K562 (cell line): ENCODE measurements at regions not wholly inside any gene's neighbourhood (a gene's known extent, or its start where the extent isn't known, plus 50 kb on each side); places are given as distances from the start of the nearest gene placed in this dataset.

Experiments used
- ATAC-seq: fragments of 200-7000 bp; cut with Tn5 transposase; 3 replicates; pipeline ENCODE4 v1.9.1; 2020; ENCODE audit warnings: moderate library complexity
- BruUV-seq: library from RNA; stranded (reverse); fragments of 400-500 nt; replicated peaks from 2 replicates; lab custom pipeline; 2021; lab: Mats Ljungman, UMichigan
- CTCF ChIA-PET: fragments of 300-600 bp; formaldehyde crosslinking; extraction: SDS; loops from one replicate; lab custom pipeline; 2021; ENCODE audit warnings: low intra/inter-chr PET ratio; lab: Yijun Ruan, JAX
- POLR2A ChIA-PET: fragments of 300-600, 350-650 bp; sonication (Branson Sonifier 250); formaldehyde crosslinking; extraction: SDS; loops from one replicate; lab custom pipeline; 2021; ENCODE audit warnings: antibody characterized with exemption, inconsistent platforms; lab: Yijun Ruan, JAX
- DNase-seq, 4 experiments: peaks; one replicate each; pipeline versions ENCODE4 v3.0.0 to v3.0.0-alpha.2; 2011 to 2018; ENCODE audit warnings: low spot score in 3 of 4, mixed read lengths in 3 of 4; ENCODE audit errors: extremely low read depth in 1 of 4
- FAIRE-seq: peaks from 2 replicates; lab custom pipeline; 2011; peaks lifted over from hg19 to GRCh38; lab: Jason Lieb, UNC
- H2AFZ ChIP-seq: 2 replicates; pipeline ENCODE4 v1.6.0; 2011; ENCODE audit warnings: low read depth, low read length, control low read depth, inconsistent platforms
- H3K27ac ChIP-seq: fragments of 200-600 bp; 3 replicates; pipeline ENCODE4 v1.8.0; 2011; ENCODE audit warnings: low read depth, mild to moderate bottlenecking, control low read depth, inconsistent platforms, low read length, moderate library complexity, mixed read lengths; ENCODE audit errors: extremely low read depth
- H3K27me3 ChIP-seq, 2 experiments: fragments of 300-600 bp in 1 of 2; 2 replicates in 1 of 2; 3 replicates in 1 of 2; pipeline versions ENCODE4 v1.6.0 to v1.8.0; 2011; ENCODE audit warnings: inconsistent platforms in 2 of 2, low read length in 2 of 2, mild to moderate bottlenecking in 1 of 2, mixed read lengths in 1 of 2, moderate library complexity in 1 of 2; ENCODE audit not compliant: control insufficient read depth in 2 of 2, insufficient read depth in 2 of 2
- H3K36me3 ChIP-seq: fragments of 300-600 bp; 3 replicates; pipeline ENCODE4 v1.8.0; 2011; ENCODE audit warnings: mild to moderate bottlenecking, low read length, inconsistent platforms; ENCODE audit not compliant: control insufficient read depth, insufficient read depth
- H3K4me1 ChIP-seq, 2 experiments: fragments of 200-600 bp in 1 of 2; replicated peaks in 1 of 2; 2 replicates in 1 of 2; 3 replicates in 1 of 2; pipeline versions ENCODE4 v1.5.1 to v1.8.0; 2011; ENCODE audit warnings: inconsistent platforms in 2 of 2, low read length in 2 of 2, mild to moderate bottlenecking in 1 of 2, mixed read lengths in 1 of 2, moderate library complexity in 1 of 2; ENCODE audit not compliant: control insufficient read depth in 2 of 2, insufficient read depth in 2 of 2
- H3K4me2 ChIP-seq: 2 replicates; pipeline ENCODE4 v1.6.1; 2011; ENCODE audit warnings: low read length, control low read depth, inconsistent platforms, mixed read lengths; ENCODE audit not compliant: insufficient read depth
- H3K4me3 ChIP-seq: fragments of 200-600 bp; sonication (generic), shearing (Covaris generic); 2 replicates; pipeline ENCODE4 v1.5.1; 2016; ENCODE audit warnings: control low read depth, inconsistent platforms
- H3K79me2 ChIP-seq: fragments of 200-600 bp; 3 replicates; pipeline ENCODE4 v1.8.0; 2011; ENCODE audit warnings: low read length, inconsistent platforms; ENCODE audit not compliant: control insufficient read depth, insufficient read depth
- H3K9ac ChIP-seq, 2 experiments: 2 replicates each; pipeline versions ENCODE4 v1.6.0 to v1.6.1; 2011; ENCODE audit warnings: low read depth in 2 of 2, low read length in 2 of 2, control low read depth in 1 of 2, inconsistent platforms in 1 of 2, mild to moderate bottlenecking in 1 of 2, mixed read lengths in 1 of 2; ENCODE audit not compliant: insufficient read depth in 1 of 2
- H3K9me1 ChIP-seq: one replicate; pipeline ENCODE4 v1.6.0; 2011; ENCODE audit warnings: inconsistent platforms, mild to moderate bottlenecking, low read length, moderate library complexity; ENCODE audit not compliant: control insufficient read depth, insufficient read depth
- H3K9me3 ChIP-seq: replicated peaks from 2 replicates; pipeline ENCODE4 v1.5.1; 2011; ENCODE audit warnings: low read depth, low read length, inconsistent platforms; ENCODE audit not compliant: control insufficient read depth, insufficient read depth
- H4K20me1 ChIP-seq: replicated peaks from 2 replicates; pipeline ENCODE4 v1.6.1; 2011; ENCODE audit warnings: low read length, inconsistent platforms, mixed read lengths; ENCODE audit not compliant: control insufficient read depth, insufficient read depth
- BCLAF1 ChIP-seq, 2 experiments: fragments of 450-650 bp in 1 of 2; IDR thresholded peaks; 2 replicates each; pipeline ENCODE4 v1.6.1; 2011 to 2017; ENCODE audit warnings: low read depth in 2 of 2, antibody characterized with exemption in 1 of 2, borderline replicate concordance in 1 of 2, low read length in 1 of 2, mild to moderate bottlenecking in 1 of 2, mixed read lengths in 1 of 2; ENCODE audit not compliant: control insufficient read depth in 1 of 2
- CBX5 ChIP-seq: IDR thresholded peaks from 2 replicates; pipeline ENCODE4 v1.6.1; 2014; ENCODE audit warnings: low read depth, borderline replicate concordance
- E2F6 ChIP-seq, 2 experiments: IDR thresholded peaks; 2 replicates each; pipeline ENCODE4 v1.6.1; 2011; ENCODE audit warnings: borderline replicate concordance in 1 of 2, control low read depth in 1 of 2, low read depth in 1 of 2, low read length in 1 of 2, mild to moderate bottlenecking in 1 of 2, mixed read lengths in 1 of 2, moderate library complexity in 1 of 2; ENCODE audit not compliant: insufficient read depth in 1 of 2, insufficient read length in 1 of 2, poor library complexity in 1 of 2, severe bottlenecking in 1 of 2; ENCODE audit errors: extremely low read depth in 1 of 2
- ELK3 ChIP-seq: fragments of 450-650 bp; formaldehyde crosslinking; IDR thresholded peaks from 2 replicates; pipeline ENCODE4 v1.4.0; 2020; ENCODE audit warnings: mild to moderate bottlenecking
- FOXM1 ChIP-seq, 2 experiments: fragments of 450-650 bp in 1 of 2; sonication (generic) in 1 of 2; formaldehyde crosslinking in 1 of 2; IDR thresholded peaks; 2 replicates each; pipeline versions ENCODE4 v1.6.1 to v1.9.0; 2017 to 2022; ENCODE audit warnings: low read depth in 2 of 2, mild to moderate bottlenecking in 2 of 2, missing genetic modification reagents in 1 of 2, moderate library complexity in 1 of 2
- MAFG ChIP-seq: fragments of 450-650 bp; conservative IDR thresholded peaks from 2 replicates; pipeline ENCODE4 v1.6.1; 2016; ENCODE audit warnings: missing genetic modification characterization, missing compliant biosample characterization
- ZBTB8A ChIP-seq: fragments of 450-650 bp; IDR thresholded peaks from 2 replicates; pipeline ENCODE4 v1.6.1; 2018; ENCODE audit warnings: mild to moderate bottlenecking, moderate library complexity; ENCODE audit not compliant: partially characterized antibody
- ZFP91 ChIP-seq: sonication (generic); formaldehyde crosslinking; IDR thresholded peaks from 2 replicates; pipeline ENCODE4 v1.8.0; 2022; ENCODE audit warnings: mild to moderate bottlenecking, missing genetic modification reagents
- ZNF23 ChIP-seq: fragments of 250-450 bp; sonication (Bioruptor Pico); IDR thresholded peaks from 2 replicates; pipeline ENCODE4 v1.4.0; 2020; ENCODE audit warnings: mild to moderate bottlenecking
- ZNF263 ChIP-seq: sonication (generic); formaldehyde crosslinking; IDR thresholded peaks from 2 replicates; pipeline ENCODE4 v1.8.0; 2022; ENCODE audit warnings: mild to moderate bottlenecking, missing genetic modification reagents, borderline replicate concordance
- WGBS: fragments of 100-300 bp; shearing (Covaris generic); methylation state at CpG from one replicate; pipeline ENCODE4 v1.1.6; 2016; ENCODE audit warnings: low coverage, mixed read lengths; ENCODE audit not compliant: insufficient coverage; ENCODE audit errors: missing lambda C conversion rate; 5-methylcytosine and 5-hydroxymethylcytosine counted together
- in situ Hi-C: fragments of 300-500 bp; cut with MboI; formaldehyde crosslinking; loops from 4 replicates; pipeline ENCODE4 v1.15.0; 2018; ENCODE audit warnings: inconsistent platforms, mixed read lengths
- intact Hi-C: fragments of 100-400 bp; cut with micrococcal nuclease; formaldehyde crosslinking; loops from 2 replicates; pipeline ENCODE4 v1.14.2; 2022

GRCh38 chr10:89829262-89829886 lies 128.0 kb downstream of the KIF20B start:
- H3K36me3 ChIP-seq, result no peaks in the 10 kb centered on the region
- no peak overlapping the region for H3K9ac ChIP-seq
- H3K27ac ChIP-seq, result peak overlapping the region; percentile 46; the same call in 1 of the 3 replicates
- H3K9me1 ChIP-seq, result no peaks in the 10 kb centered on the region
- 5% methylated on average over 20 of the region's 20 CpGs for WGBS
- in situ Hi-C loops (no loop called here), intact Hi-C loops (no loop called here)
- H4K20me1 ChIP-seq, result no peaks in the 10 kb centered on the region
- peak; percentile 79 for ATAC-seq
- ChIA-PET POLR2A (no interaction called here), CTCF (no interaction called here)
- BruUV-seq, result no TSS peak
- no peaks in the 10 kb centered on the region; a peak in 2 of 5 replicates for H3K4me1 ChIP-seq
- H2AFZ ChIP-seq, result peak overlapping the region; percentile 64
- H3K79me2 ChIP-seq, result no peaks in the 10 kb centered on the region
- peak in 2 of 4 experiments; percentile 11 to 17 for DNase-seq
- 0 out of 2 replicates have a peak overlapping the region, but pooled peaks have one; percentile 3 for H3K4me3 ChIP-seq
- H3K4me2 ChIP-seq, result peak overlapping the region; percentile 39
- H3K27me3 ChIP-seq, result no peaks in the 10 kb centered on the region
- no peaks in the 10 kb centered on the region for H3K9me3 ChIP-seq
- FAIRE-seq, result no peak
- peak in 1 of 2 experiments; percentile 31 for TF ChIP-seq E2F6 (IDR thresholded peaks at IDR 0.05; ENCODE audit: borderline replicate concordance in 1 of 2, extremely low read depth in 1 of 2, insufficient read depth in 1 of 2, insufficient read length in 1 of 2, low read depth in 1 of 2, low read length in 1 of 2, poor library complexity in 1 of 2, severe bottlenecking in 1 of 2)
- TF ChIP-seq ZBTB8A, result no peak
- TF ChIP-seq BCLAF1 (IDR thresholded peaks at IDR 0.05; ENCODE audit: borderline replicate concordance in 1 of 2, control insufficient read depth in 1 of 2, low read depth in 2 of 2, low read length in 1 of 2), result no peak
- TF ChIP-seq FOXM1 (IDR thresholded peaks at IDR 0.05; ENCODE audit: low read depth), result 0 out of 2 replicates have a peak, but pooled peaks have one; percentile 29
- TF ChIP-seq FOXM1 (CRISPR knock-in tag; IDR thresholded peaks at IDR 0.05; ENCODE audit: low read depth), result no peak
- TF ChIP-seq ELK3 (CRISPR knock-in tag), result no peak
- TF ChIP-seq MAFG (tag), result 0 out of 2 replicates have a peak, but pooled peaks have one; percentile 47
- TF ChIP-seq ZNF263 (CRISPR knock-in tag), result no peak
- TF ChIP-seq CBX5, result no peak
- TF ChIP-seq ZNF23 (CRISPR knock-in tag), result no peak
- TF ChIP-seq ZFP91 (CRISPR knock-in tag), result no peak
